Keratinocyte (primary cell): ENCODE measurements at regions not wholly inside any gene's neighbourhood (a gene's known extent, or its start where the extent isn't known, plus 50 kb on each side); places are given as distances from the start of the nearest gene placed in this dataset.

Source experiments
- CTCF ChIP-seq, 3 experiments: IDR thresholded peaks in 1 of 3; conservative IDR thresholded peaks in 1 of 3; optimal IDR thresholded peaks in 1 of 3; 2 replicates in 2 of 3; 3 replicates in 1 of 3; pipeline versions ENCODE3 to v1.5.1; 2011; ENCODE audit warnings: low read length in 3 of 3, mild to moderate bottlenecking in 3 of 3, moderate library complexity in 2 of 3, control low read depth in 1 of 3, inconsistent platforms in 1 of 3; ENCODE audit not compliant: insufficient read depth in 2 of 3; ENCODE audit errors: extremely low read depth in 1 of 3
- EZH2 ChIP-seq: IDR thresholded peaks from one replicate; pipeline ENCODE4 v1.6.1; 2012; ENCODE audit warnings: inconsistent platforms, mild to moderate bottlenecking, low read length, moderate library complexity

- TF ChIP-seq CTCF (optimal IDR thresholded peaks at IDR 0.05 in 1 of 3, IDR thresholded peaks at IDR 0.05 in 1 of 3, conservative IDR thresholded peaks at IDR 0.05 in 1 of 3; ENCODE audit: extremely low read depth in 1 of 3, insufficient read depth in 2 of 3, low read length in 3 of 3): no peak
- TF ChIP-seq EZH2: no peak
Observed at GRCh38 chr11:38219636-38220035, 1621.6 kb upstream of the RAG2 start.
